HEK293 (cell line): ENCODE measurements at regions not wholly inside any gene's neighbourhood (a gene's known extent, or its start where the extent isn't known, plus 50 kb on each side); places are given as distances from the start of the nearest gene placed in this dataset.

ENCODE experiments used
- CTCF ChIA-PET: fragments of 350-600 bp; formaldehyde crosslinking; extraction: SDS; loops from one replicate; lab custom pipeline; 2021; ENCODE audit warnings: antibody characterized with exemption; lab: Yijun Ruan, JAX
- POLR2A ChIA-PET: fragments of 300-600 bp; formaldehyde crosslinking; extraction: SDS; loops from one replicate; lab custom pipeline; 2020; ENCODE audit warnings: antibody characterized with exemption, inconsistent platforms; lab: Yijun Ruan, JAX
- H3K27ac ChIP-seq: fragments of 200-500 bp; sonication (Bioruptor generic); 2 replicates; pipeline ENCODE4 v1.5.1; 2014; ENCODE audit warnings: low read depth, low read length, control low read depth, inconsistent platforms; ENCODE audit errors: extremely low read depth
- H3K36me3 ChIP-seq, 2 experiments: fragments of 200-500 bp in 1 of 2; sonication (Bioruptor generic) in 1 of 2; 1 replicate in 1 of 2; 2 replicates in 1 of 2; pipeline ENCODE4 v1.5.1; 2014 to 2017; ENCODE audit warnings: inconsistent platforms in 2 of 2, low read length in 2 of 2; ENCODE audit not compliant: control insufficient read depth in 2 of 2, insufficient read depth in 1 of 2
- H3K4me1 ChIP-seq: fragments of 200-500 bp; sonication (Bioruptor generic); 2 replicates; pipeline ENCODE4 v1.5.1; 2014; ENCODE audit warnings: mild to moderate bottlenecking, low read length, inconsistent platforms; ENCODE audit not compliant: control insufficient read depth, insufficient read depth
- H3K4me3 ChIP-seq: 2 replicates; pipeline ENCODE4 v1.5.1; 2011; ENCODE audit warnings: low read depth, mild to moderate bottlenecking, control low read depth, low read length, moderate library complexity
- H3K9me3 ChIP-seq: fragments of 200-500 bp; sonication (Bioruptor generic); 2 replicates; pipeline ENCODE4 v1.5.1; 2014; ENCODE audit warnings: low read depth, low read length, inconsistent platforms; ENCODE audit not compliant: control insufficient read depth, insufficient read depth
- KLF9 ChIP-seq: fragments of 450-650 bp; formaldehyde crosslinking; IDR thresholded peaks from 2 replicates; pipeline ENCODE4 v1.5.1; 2016; ENCODE audit warnings: missing biosample characterization, missing genetic modification characterization, low read depth
- MYNN ChIP-seq: fragments of 450-650 bp; formaldehyde crosslinking; IDR thresholded peaks from 2 replicates; pipeline ENCODE4 v1.5.1; 2016; ENCODE audit warnings: missing biosample characterization, missing genetic modification characterization, borderline replicate concordance
- OSR2 ChIP-seq: fragments of 450-650 bp; formaldehyde crosslinking; IDR thresholded peaks from 2 replicates; pipeline ENCODE4 v1.5.1; 2016; ENCODE audit warnings: missing biosample characterization, missing genetic modification characterization
- ZNF157 ChIP-seq: fragments of 450-650 bp; formaldehyde crosslinking; IDR thresholded peaks from 2 replicates; pipeline ENCODE4 v1.5.1; 2016; ENCODE audit warnings: missing biosample characterization, missing genetic modification characterization
- ZNF184 ChIP-seq: fragments of 450-650 bp; IDR thresholded peaks from 2 replicates; pipeline ENCODE4 v1.5.1; 2018; ENCODE audit warnings: missing biosample characterization, mild to moderate bottlenecking, missing genetic modification characterization
- ZNF202 ChIP-seq: fragments of 450-650 bp; formaldehyde crosslinking; IDR thresholded peaks from 2 replicates; pipeline ENCODE4 v1.5.1; 2016; ENCODE audit warnings: missing biosample characterization, missing genetic modification characterization, borderline replicate concordance
- ZNF37A ChIP-seq: fragments of 450-650 bp; IDR thresholded peaks from 2 replicates; pipeline ENCODE4 v1.5.1; 2018; ENCODE audit warnings: missing biosample characterization, missing genetic modification characterization
- ZNF391 ChIP-seq: fragments of 450-650 bp; formaldehyde crosslinking; IDR thresholded peaks from 2 replicates; pipeline ENCODE4 v1.5.1; 2016; ENCODE audit warnings: low read depth, missing biosample characterization, missing genetic modification characterization, borderline replicate concordance
- ZNF394 ChIP-seq: fragments of 450-650 bp; formaldehyde crosslinking; IDR thresholded peaks from 2 replicates; pipeline ENCODE4 v1.5.1; 2016; ENCODE audit warnings: missing biosample characterization, missing genetic modification characterization, mild to moderate bottlenecking, moderate library complexity, borderline replicate concordance
- ZNF544 ChIP-seq: fragments of 450-650 bp; formaldehyde crosslinking; IDR thresholded peaks from 2 replicates; pipeline ENCODE4 v1.5.0; 2017; ENCODE audit warnings: missing biosample characterization, missing genetic modification characterization
- ZNF660 ChIP-seq: fragments of 450-650 bp; IDR thresholded peaks from 2 replicates; pipeline ENCODE4 v1.5.1; 2018; ENCODE audit warnings: missing biosample characterization, mild to moderate bottlenecking, missing genetic modification characterization
- ZNF701 ChIP-seq: fragments of 450-650 bp; formaldehyde crosslinking; IDR thresholded peaks from 2 replicates; pipeline ENCODE4 v1.5.1; 2016; ENCODE audit warnings: missing biosample characterization, missing genetic modification characterization
- TF ChIP-seq, protein P1 (sequence below): fragments of 450-650 bp; formaldehyde crosslinking; IDR thresholded peaks from 2 replicates; pipeline ENCODE4 v1.5.1; 2016; ENCODE audit warnings: missing biosample characterization, missing genetic modification characterization
- TF ChIP-seq, protein P2 (sequence below): fragments of 450-650 bp; formaldehyde crosslinking; IDR thresholded peaks from 2 replicates; pipeline ENCODE4 v1.5.0; 2017; ENCODE audit warnings: missing biosample characterization, missing genetic modification characterization, borderline replicate concordance
- TF ChIP-seq, protein P3 (sequence below): fragments of 450-650 bp; formaldehyde crosslinking; IDR thresholded peaks from 2 replicates; pipeline ENCODE4 v1.5.1; 2016; ENCODE audit warnings: missing biosample characterization, missing genetic modification characterization
- TF ChIP-seq, protein P4 (sequence below): fragments of 450-650 bp; formaldehyde crosslinking; IDR thresholded peaks from 2 replicates; pipeline ENCODE4 v1.5.1; 2016; ENCODE audit warnings: missing biosample characterization, missing genetic modification characterization, borderline replicate concordance

DNA sequence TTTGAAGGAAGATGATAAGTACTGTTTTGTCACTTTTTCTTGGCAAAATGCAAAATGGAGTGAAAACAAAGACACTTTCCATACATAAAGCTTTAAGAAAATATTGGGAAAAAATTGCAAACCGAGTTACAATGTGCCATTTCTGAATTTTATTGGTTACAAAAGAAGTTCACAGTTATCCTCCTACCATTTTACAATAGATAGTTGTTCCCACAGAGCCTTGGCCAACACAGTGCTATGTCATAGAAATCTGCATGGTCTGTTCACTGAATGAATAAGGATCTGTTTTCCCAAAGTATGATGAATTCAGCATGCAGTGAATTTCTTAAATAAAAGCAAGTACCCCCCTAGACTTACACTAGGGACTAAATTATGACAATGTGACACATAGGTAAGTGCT lies 268.2 kb upstream of the POU3F2 start:
- H3K4me1 ChIP-seq = no peaks in the 10 kb centered on the region
- TF ChIP-seq, protein P1, sequence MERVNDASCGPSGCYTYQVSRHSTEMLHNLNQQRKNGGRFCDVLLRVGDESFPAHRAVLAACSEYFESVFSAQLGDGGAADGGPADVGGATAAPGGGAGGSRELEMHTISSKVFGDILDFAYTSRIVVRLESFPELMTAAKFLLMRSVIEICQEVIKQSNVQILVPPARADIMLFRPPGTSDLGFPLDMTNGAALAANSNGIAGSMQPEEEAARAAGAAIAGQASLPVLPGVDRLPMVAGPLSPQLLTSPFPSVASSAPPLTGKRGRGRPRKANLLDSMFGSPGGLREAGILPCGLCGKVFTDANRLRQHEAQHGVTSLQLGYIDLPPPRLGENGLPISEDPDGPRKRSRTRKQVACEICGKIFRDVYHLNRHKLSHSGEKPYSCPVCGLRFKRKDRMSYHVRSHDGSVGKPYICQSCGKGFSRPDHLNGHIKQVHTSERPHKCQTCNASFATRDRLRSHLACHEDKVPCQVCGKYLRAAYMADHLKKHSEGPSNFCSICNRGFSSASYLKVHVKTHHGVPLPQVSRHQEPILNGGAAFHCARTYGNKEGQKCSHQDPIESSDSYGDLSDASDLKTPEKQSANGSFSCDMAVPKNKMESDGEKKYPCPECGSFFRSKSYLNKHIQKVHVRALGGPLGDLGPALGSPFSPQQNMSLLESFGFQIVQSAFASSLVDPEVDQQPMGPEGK = no peak
- TF ChIP-seq ZNF202 (tag by site-specific recombination) (no peak), ZNF701 (tag by site-specific recombination) (no peak), ZNF544 (tag by site-specific recombination) (no peak)
- POLR2A ChIA-PET = no interaction called here
- CTCF ChIA-PET = interaction anchor here (0.6 kb wide), 2 partner anchors 13 to 236 kb away, joined by 3 to 4 read pairs; no protein-coding TSS in a partner anchor
- H3K36me3 ChIP-seq = no peaks in the 10 kb centered on the region
- H3K27ac ChIP-seq = no peak overlapping the region
- H3K4me3 ChIP-seq = no peak overlapping the region
- no peaks in the 10 kb centered on the region for H3K9me3 ChIP-seq

DNA sequence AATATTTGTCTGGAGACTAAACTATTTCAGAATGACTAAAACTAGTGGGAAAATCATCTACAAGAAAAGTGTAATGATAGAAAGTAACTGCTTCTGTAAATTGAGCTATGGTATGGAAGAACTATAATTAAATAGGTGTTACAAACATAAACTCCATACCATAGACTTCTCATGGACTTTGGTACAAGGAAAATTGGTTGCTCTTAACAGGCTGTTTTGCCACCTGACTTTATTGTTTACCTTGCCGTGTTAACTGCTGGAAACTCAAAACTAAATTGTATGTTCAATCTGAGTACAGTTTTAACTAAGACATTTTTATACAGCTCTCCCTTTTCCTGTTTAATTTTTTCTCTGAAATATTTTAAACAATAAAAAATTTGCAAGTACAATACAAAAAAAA lies 261.8 kb upstream of the POU3F2 start:
- no peak for TF ChIP-seq OSR2 (tag by site-specific recombination)
- TF ChIP-seq, protein P2, sequence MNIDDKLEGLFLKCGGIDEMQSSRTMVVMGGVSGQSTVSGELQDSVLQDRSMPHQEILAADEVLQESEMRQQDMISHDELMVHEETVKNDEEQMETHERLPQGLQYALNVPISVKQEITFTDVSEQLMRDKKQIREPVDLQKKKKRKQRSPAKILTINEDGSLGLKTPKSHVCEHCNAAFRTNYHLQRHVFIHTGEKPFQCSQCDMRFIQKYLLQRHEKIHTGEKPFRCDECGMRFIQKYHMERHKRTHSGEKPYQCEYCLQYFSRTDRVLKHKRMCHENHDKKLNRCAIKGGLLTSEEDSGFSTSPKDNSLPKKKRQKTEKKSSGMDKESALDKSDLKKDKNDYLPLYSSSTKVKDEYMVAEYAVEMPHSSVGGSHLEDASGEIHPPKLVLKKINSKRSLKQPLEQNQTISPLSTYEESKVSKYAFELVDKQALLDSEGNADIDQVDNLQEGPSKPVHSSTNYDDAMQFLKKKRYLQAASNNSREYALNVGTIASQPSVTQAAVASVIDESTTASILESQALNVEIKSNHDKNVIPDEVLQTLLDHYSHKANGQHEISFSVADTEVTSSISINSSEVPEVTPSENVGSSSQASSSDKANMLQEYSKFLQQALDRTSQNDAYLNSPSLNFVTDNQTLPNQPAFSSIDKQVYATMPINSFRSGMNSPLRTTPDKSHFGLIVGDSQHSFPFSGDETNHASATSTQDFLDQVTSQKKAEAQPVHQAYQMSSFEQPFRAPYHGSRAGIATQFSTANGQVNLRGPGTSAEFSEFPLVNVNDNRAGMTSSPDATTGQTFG = no peak
- no peak for TF ChIP-seq KLF9
- TF ChIP-seq ZNF394 (tag by site-specific recombination) = no peak
- TF ChIP-seq, protein P3, sequence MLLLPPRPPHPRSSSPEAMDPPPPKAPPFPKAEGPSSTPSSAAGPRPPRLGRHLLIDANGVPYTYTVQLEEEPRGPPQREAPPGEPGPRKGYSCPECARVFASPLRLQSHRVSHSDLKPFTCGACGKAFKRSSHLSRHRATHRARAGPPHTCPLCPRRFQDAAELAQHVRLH (tag by site-specific recombination) = no peak
- TF ChIP-seq ZNF701 (tag by site-specific recombination) = no peak
- no peak for TF ChIP-seq ZNF391 (tag by site-specific recombination)
- TF ChIP-seq, protein P4, sequence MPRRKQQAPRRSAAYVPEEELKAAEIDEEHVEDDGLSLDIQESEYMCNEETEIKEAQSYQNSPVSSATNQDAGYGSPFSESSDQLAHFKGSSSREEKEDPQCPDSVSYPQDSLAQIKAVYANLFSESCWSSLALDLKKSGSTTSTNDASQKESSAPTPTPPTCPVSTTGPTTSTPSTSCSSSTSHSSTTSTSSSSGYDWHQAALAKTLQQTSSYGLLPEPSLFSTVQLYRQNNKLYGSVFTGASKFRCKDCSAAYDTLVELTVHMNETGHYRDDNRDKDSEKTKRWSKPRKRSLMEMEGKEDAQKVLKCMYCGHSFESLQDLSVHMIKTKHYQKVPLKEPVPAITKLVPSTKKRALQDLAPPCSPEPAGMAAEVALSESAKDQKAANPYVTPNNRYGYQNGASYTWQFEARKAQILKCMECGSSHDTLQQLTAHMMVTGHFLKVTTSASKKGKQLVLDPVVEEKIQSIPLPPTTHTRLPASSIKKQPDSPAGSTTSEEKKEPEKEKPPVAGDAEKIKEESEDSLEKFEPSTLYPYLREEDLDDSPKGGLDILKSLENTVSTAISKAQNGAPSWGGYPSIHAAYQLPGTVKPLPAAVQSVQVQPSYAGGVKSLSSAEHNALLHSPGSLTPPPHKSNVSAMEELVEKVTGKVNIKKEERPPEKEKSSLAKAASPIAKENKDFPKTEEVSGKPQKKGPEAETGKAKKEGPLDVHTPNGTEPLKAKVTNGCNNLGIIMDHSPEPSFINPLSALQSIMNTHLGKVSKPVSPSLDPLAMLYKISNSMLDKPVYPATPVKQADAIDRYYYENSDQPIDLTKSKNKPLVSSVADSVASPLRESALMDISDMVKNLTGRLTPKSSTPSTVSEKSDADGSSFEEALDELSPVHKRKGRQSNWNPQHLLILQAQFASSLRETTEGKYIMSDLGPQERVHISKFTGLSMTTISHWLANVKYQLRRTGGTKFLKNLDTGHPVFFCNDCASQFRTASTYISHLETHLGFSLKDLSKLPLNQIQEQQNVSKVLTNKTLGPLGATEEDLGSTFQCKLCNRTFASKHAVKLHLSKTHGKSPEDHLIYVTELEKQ (tag by site-specific recombination) = no peak
- TF ChIP-seq ZNF184 (tag by site-specific recombination) = no peak
- no peak for TF ChIP-seq ZNF37A (tag by site-specific recombination)
- no peak for TF ChIP-seq ZNF660 (tag by site-specific recombination)
- TF ChIP-seq ZNF157 (tag by site-specific recombination) = no peak
- TF ChIP-seq MYNN = no peak
- no peaks in the 10 kb centered on the region for H3K36me3 ChIP-seq
- H3K9me3 ChIP-seq = no peaks in the 10 kb centered on the region
- no peaks in the 10 kb centered on the region for H3K4me1 ChIP-seq
- H3K4me3 ChIP-seq = no peak overlapping the region
- H3K27ac ChIP-seq = no peak overlapping the region
- POLR2A ChIA-PET = no interaction called here
- CTCF ChIA-PET = no interaction called here
